Left cardiac atrium (tissue), 4 donors: ENCODE measurements at regions not wholly inside any gene's neighbourhood (a gene's known extent, or its start where the extent isn't known, plus 50 kb on each side); places are given as distances from the start of the nearest gene placed in this dataset.

ENCODE experiments used
- ATAC-seq, 2 donors: fragments of 200-7000 bp; cut with Tn5 transposase; one replicate each; pipeline ENCODE4 v1.9.1; 2020; ENCODE audit warnings: mild to moderate bottlenecking in 2 of 2, moderate library complexity in 2 of 2
- DNase-seq: peaks from one replicate; pipeline ENCODE4 v3.0.0-alpha.2; 2020
- intact Hi-C, 2 donors: fragments of 100-400 bp; cut with DNase I; formaldehyde crosslinking; loops; one replicate each; pipeline versions ENCODE4 v1.14.1 to v1.15.1; 2022 to 2023
- donor health status: DM: no; HTN: yes; CAD: no.
- donor health status: DM: no; HTN: yes; CAD: no; lungs with severe emphysema.
- donor health status: DM: yes; HTN: yes; CAD: no.
- donor health status: Dilated cardiomyopathy.

GRCh38 chr18:77187189-77187588, 54.6 kb upstream of the MBP start:
- intact Hi-C loops: no loop called here
- no peak for ATAC-seq
- no peak for DNase-seq

- ATAC-seq (peak in 1 of 2 donors; percentile 34), DNase-seq (no peak)
- intact Hi-C loops: no loop called here
These were observed 58.4 kb upstream of the GALR1 start for GRCh38 chr18:77191071-77191751.

GRCh38 chr18:77197073-77197472, 52.6 kb upstream of the GALR1 start:
- DNase-seq (no peak), ATAC-seq (no peak)
- intact Hi-C loops: no loop called here

- DNase-seq (no peak), ATAC-seq (no peak)
- intact Hi-C loops: no loop called here
These were observed 51.0 kb upstream of the GALR1 start for GRCh38 chr18:77198663-77199062.

- intact Hi-C loops: no loop called here
- ATAC-seq (no peak), DNase-seq (no peak)
These were observed 49.9 kb upstream of the GALR1 start for GRCh38 chr18:77199707-77200106.
